ENCODE measurements at regions not wholly inside any gene's neighbourhood (a gene's known extent, or its start where the extent isn't known, plus 50 kb on each side); places are given as distances from the start of the nearest gene placed in this dataset.

- no peak for TF ChIP-seq FOXJ3 (CRISPR knock-in tag; IDR thresholded peaks at IDR 0.05; ENCODE audit: borderline replicate concordance)
- TF ChIP-seq, protein P1, sequence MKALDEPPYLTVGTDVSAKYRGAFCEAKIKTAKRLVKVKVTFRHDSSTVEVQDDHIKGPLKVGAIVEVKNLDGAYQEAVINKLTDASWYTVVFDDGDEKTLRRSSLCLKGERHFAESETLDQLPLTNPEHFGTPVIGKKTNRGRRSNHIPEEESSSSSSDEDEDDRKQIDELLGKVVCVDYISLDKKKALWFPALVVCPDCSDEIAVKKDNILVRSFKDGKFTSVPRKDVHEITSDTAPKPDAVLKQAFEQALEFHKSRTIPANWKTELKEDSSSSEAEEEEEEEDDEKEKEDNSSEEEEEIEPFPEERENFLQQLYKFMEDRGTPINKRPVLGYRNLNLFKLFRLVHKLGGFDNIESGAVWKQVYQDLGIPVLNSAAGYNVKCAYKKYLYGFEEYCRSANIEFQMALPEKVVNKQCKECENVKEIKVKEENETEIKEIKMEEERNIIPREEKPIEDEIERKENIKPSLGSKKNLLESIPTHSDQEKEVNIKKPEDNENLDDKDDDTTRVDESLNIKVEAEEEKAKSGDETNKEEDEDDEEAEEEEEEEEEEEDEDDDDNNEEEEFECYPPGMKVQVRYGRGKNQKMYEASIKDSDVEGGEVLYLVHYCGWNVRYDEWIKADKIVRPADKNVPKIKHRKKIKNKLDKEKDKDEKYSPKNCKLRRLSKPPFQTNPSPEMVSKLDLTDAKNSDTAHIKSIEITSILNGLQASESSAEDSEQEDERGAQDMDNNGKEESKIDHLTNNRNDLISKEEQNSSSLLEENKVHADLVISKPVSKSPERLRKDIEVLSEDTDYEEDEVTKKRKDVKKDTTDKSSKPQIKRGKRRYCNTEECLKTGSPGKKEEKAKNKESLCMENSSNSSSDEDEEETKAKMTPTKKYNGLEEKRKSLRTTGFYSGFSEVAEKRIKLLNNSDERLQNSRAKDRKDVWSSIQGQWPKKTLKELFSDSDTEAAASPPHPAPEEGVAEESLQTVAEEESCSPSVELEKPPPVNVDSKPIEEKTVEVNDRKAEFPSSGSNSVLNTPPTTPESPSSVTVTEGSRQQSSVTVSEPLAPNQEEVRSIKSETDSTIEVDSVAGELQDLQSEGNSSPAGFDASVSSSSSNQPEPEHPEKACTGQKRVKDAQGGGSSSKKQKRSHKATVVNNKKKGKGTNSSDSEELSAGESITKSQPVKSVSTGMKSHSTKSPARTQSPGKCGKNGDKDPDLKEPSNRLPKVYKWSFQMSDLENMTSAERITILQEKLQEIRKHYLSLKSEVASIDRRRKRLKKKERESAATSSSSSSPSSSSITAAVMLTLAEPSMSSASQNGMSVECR (CRISPR knock-in tag; IDR thresholded peaks at IDR 0.05; ENCODE audit: borderline replicate concordance) = no peak
- no peak for TF ChIP-seq SMAD4 (CRISPR knock-in tag; IDR thresholded peaks at IDR 0.05)
- TF ChIP-seq, protein P2, sequence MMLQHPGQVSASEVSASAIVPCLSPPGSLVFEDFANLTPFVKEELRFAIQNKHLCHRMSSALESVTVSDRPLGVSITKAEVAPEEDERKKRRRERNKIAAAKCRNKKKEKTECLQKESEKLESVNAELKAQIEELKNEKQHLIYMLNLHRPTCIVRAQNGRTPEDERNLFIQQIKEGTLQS (CRISPR knock-in tag; conservative IDR thresholded peaks at IDR 0.05) = no peak
- TF ChIP-seq TP53 (CRISPR knock-in tag; IDR thresholded peaks at IDR 0.05) = no peak
- no peak for TF ChIP-seq SOX15 (CRISPR knock-in tag; IDR thresholded peaks at IDR 0.05)
- no peak for TF ChIP-seq JUN (CRISPR knock-in tag; IDR thresholded peaks at IDR 0.05)
- TF ChIP-seq ELF4 (CRISPR knock-in tag; IDR thresholded peaks at IDR 0.05; ENCODE audit: low read depth) = no peak
- no peak for TF ChIP-seq FOXK1 (CRISPR knock-in tag; IDR thresholded peaks at IDR 0.05)
- no peak for TF ChIP-seq TCF7 (CRISPR knock-in tag; IDR thresholded peaks at IDR 0.05; ENCODE audit: low read depth)
Measured at GRCh38 chr3:106619-107018, 89.9 kb upstream of the CHL1 start (continued).

DNA sequence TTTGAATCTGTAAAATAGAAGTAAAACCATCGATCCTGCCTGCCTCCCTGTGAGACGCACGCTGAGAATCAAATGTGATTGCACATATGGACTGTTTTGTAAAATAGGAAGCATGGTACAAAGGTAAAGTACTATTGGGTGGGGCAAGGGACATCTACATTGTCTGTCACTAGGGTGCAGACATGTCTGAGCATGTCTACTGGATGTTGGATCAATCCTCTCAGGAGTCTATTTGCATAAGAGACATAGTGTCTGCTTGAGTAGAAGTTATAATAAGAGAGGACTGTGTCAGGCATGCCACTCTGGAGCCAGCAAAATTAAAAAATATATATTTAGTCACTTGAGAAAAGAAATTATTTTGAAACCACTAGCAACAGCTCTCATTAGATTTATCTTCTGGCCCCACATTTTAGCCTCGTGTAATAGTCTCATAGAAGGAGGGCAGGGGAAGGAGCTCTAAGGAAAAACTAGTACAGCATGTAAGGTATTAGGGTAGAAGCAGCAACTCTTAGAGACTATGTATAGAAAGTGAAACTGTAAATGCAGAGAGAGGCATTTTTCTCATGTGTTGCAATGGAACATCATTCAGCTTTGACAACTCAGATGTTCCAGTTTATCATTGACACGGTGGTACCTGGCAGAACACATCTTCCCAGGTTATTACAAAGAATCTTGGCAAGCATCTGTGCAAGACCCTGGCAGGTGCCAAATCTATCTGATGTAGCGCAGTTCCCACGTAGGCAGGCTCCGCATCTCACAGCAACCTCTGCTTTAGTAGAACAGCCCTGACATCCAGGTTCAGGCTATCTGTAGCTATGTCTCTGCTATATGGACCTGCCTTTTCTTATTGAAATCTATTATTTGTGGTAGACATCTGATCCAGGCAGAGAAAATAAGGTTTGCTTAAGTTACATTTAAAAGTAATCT lies 85.2 kb upstream of the CHL1 start:
- POLR2A ChIA-PET = no interaction called here
- H3K27me3 Mint-ChIP-seq (ENCODE audit: low read depth) = peaks cover 5% of the 10 kb centered on the region
- CTCF ChIA-PET = no interaction called here
- TF ChIP-seq, protein P3, sequence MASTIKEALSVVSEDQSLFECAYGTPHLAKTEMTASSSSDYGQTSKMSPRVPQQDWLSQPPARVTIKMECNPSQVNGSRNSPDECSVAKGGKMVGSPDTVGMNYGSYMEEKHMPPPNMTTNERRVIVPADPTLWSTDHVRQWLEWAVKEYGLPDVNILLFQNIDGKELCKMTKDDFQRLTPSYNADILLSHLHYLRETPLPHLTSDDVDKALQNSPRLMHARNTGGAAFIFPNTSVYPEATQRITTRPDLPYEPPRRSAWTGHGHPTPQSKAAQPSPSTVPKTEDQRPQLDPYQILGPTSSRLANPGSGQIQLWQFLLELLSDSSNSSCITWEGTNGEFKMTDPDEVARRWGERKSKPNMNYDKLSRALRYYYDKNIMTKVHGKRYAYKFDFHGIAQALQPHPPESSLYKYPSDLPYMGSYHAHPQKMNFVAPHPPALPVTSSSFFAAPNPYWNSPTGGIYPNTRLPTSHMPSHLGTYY (CRISPR knock-in tag; IDR thresholded peaks at IDR 0.05) = no peak
- TF ChIP-seq FOXJ3 (CRISPR knock-in tag; IDR thresholded peaks at IDR 0.05; ENCODE audit: borderline replicate concordance) (no peak), HMGXB4 (CRISPR knock-in tag; IDR thresholded peaks at IDR 0.05) (no peak), HMGA2 (CRISPR knock-in tag; IDR thresholded peaks at IDR 0.05) (no peak), ZNF423 (CRISPR knock-in tag; IDR thresholded peaks at IDR 0.05) (no peak), JAZF1 (CRISPR knock-in tag; IDR thresholded peaks at IDR 0.05) (no peak), JUN (CRISPR knock-in tag; IDR thresholded peaks at IDR 0.05) (no peak), GABPB1 (CRISPR knock-in tag; IDR thresholded peaks at IDR 0.05) (no peak), ETV6 (CRISPR knock-in tag; IDR thresholded peaks at IDR 0.05) (no peak), MYBL2 (CRISPR knock-in tag; IDR thresholded peaks at IDR 0.05) (no peak), ZNF219 (CRISPR knock-in tag; IDR thresholded peaks at IDR 0.05; ENCODE audit: borderline replicate concordance) (no peak), RELA (CRISPR knock-in tag; IDR thresholded peaks at IDR 0.05; ENCODE audit: borderline replicate concordance) (no peak), IRF1 (CRISPR knock-in tag; IDR thresholded peaks at IDR 0.05) (no peak), SP1 (CRISPR knock-in tag; conservative IDR thresholded peaks at IDR 0.05) (no peak), MXD4 (CRISPR knock-in tag; IDR thresholded peaks at IDR 0.05; ENCODE audit: borderline replicate concordance) (no peak), GTF2I (CRISPR knock-in tag; conservative IDR thresholded peaks at IDR 0.05) (no peak), NR3C1 (CRISPR knock-in tag; conservative IDR thresholded peaks at IDR 0.05; ENCODE audit: low read depth) (no peak), NFATC4 (CRISPR knock-in tag; IDR thresholded peaks at IDR 0.05) (no peak)
- TF ChIP-seq, protein P4, sequence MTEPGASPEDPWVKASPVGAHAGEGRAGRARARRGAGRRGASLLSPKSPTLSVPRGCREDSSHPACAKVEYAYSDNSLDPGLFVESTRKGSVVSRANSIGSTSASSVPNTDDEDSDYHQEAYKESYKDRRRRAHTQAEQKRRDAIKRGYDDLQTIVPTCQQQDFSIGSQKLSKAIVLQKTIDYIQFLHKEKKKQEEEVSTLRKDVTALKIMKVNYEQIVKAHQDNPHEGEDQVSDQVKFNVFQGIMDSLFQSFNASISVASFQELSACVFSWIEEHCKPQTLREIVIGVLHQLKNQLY (CRISPR knock-in tag; IDR thresholded peaks at IDR 0.05) = no peak
- DNase-seq (ENCODE audit: low spot score) (no peak), ATAC-seq (no peak)
- no peaks in the 10 kb centered on the region for H3K4me1 Mint-ChIP-seq
- no peak overlapping the region for H3K4me3 Mint-ChIP-seq
- peaks cover 70% of the 10 kb centered on the region for H3K9me3 Mint-ChIP-seq
- H3K27ac Mint-ChIP-seq = no peak overlapping the region
- peaks cover 64% of the 10 kb centered on the region for H3K36me3 Mint-ChIP-seq
